ENCODE measurements at regions not wholly inside any gene's neighbourhood (a gene's known extent, or its start where the extent isn't known, plus 50 kb on each side); places are given as distances from the start of the nearest gene placed in this dataset.

GRCh38 chr2:111657351-111657975, 226.5 kb downstream of the ANAPC1 start:
- TF ChIP-seq CTCF (conservative IDR thresholded peaks at IDR 0.05 in 1 of 2, IDR thresholded peaks at IDR 0.05 in 1 of 2; ENCODE audit: extremely low read depth in 1 of 2, insufficient read depth in 1 of 2, low read depth in 1 of 2, low read length in 2 of 2) (no peak), EZH2 (IDR thresholded peaks at IDR 0.05; ENCODE audit: borderline replicate concordance, low read length) (no peak)

Data from mammary epithelial cell (primary cell).